HEK293 (cell line): ENCODE measurements at regions not wholly inside any gene's neighbourhood (a gene's known extent, or its start where the extent isn't known, plus 50 kb on each side); places are given as distances from the start of the nearest gene placed in this dataset.

Experiments used
- CTCF ChIA-PET: fragments of 350-600 bp; formaldehyde crosslinking; extraction: SDS; loops from one replicate; lab custom pipeline; 2021; ENCODE audit warnings: antibody characterized with exemption; lab: Yijun Ruan, JAX
- POLR2A ChIA-PET: fragments of 300-600 bp; formaldehyde crosslinking; extraction: SDS; loops from one replicate; lab custom pipeline; 2020; ENCODE audit warnings: antibody characterized with exemption, inconsistent platforms; lab: Yijun Ruan, JAX
- H3K27ac ChIP-seq: fragments of 200-500 bp; sonication (Bioruptor generic); 2 replicates; pipeline ENCODE4 v1.5.1; 2014; ENCODE audit warnings: low read depth, low read length, control low read depth, inconsistent platforms; ENCODE audit errors: extremely low read depth
- H3K36me3 ChIP-seq, 2 experiments: fragments of 200-500 bp in 1 of 2; sonication (Bioruptor generic) in 1 of 2; 1 replicate in 1 of 2; 2 replicates in 1 of 2; pipeline ENCODE4 v1.5.1; 2014 to 2017; ENCODE audit warnings: inconsistent platforms in 2 of 2, low read length in 2 of 2; ENCODE audit not compliant: control insufficient read depth in 2 of 2, insufficient read depth in 1 of 2
- H3K4me1 ChIP-seq: fragments of 200-500 bp; sonication (Bioruptor generic); 2 replicates; pipeline ENCODE4 v1.5.1; 2014; ENCODE audit warnings: mild to moderate bottlenecking, low read length, inconsistent platforms; ENCODE audit not compliant: control insufficient read depth, insufficient read depth
- H3K4me3 ChIP-seq: 2 replicates; pipeline ENCODE4 v1.5.1; 2011; ENCODE audit warnings: low read depth, mild to moderate bottlenecking, control low read depth, low read length, moderate library complexity
- H3K9me3 ChIP-seq: fragments of 200-500 bp; sonication (Bioruptor generic); 2 replicates; pipeline ENCODE4 v1.5.1; 2014; ENCODE audit warnings: low read depth, low read length, inconsistent platforms; ENCODE audit not compliant: control insufficient read depth, insufficient read depth
- BCL11B ChIP-seq: fragments of 450-650 bp; formaldehyde crosslinking; IDR thresholded peaks from 2 replicates; pipeline ENCODE4 v1.5.1; 2016; ENCODE audit warnings: low read depth, missing biosample characterization, missing genetic modification characterization
- HIC1 ChIP-seq: fragments of 450-650 bp; formaldehyde crosslinking; IDR thresholded peaks from 2 replicates; pipeline ENCODE4 v1.5.1; 2016; ENCODE audit warnings: missing biosample characterization, missing genetic modification characterization
- IKZF3 ChIP-seq: fragments of 450-650 bp; IDR thresholded peaks from 2 replicates; pipeline ENCODE4 v1.5.0; 2018; ENCODE audit warnings: missing biosample characterization, mild to moderate bottlenecking, missing genetic modification characterization, moderate library complexity
- MEIS1 ChIP-seq: sonication (generic); formaldehyde crosslinking; IDR thresholded peaks from 2 replicates; pipeline ENCODE4 v1.8.1; 2022; ENCODE audit warnings: missing genetic modification reagents, mild to moderate bottlenecking, borderline replicate concordance
- PBX3 ChIP-seq: sonication (generic); formaldehyde crosslinking; IDR thresholded peaks from 2 replicates; pipeline ENCODE4 v1.8.1; 2022; ENCODE audit warnings: mild to moderate bottlenecking, moderate library complexity, missing genetic modification reagents
- SCRT1 ChIP-seq: fragments of 450-650 bp; formaldehyde crosslinking; IDR thresholded peaks from 2 replicates; pipeline ENCODE4 v1.5.1; 2016; ENCODE audit warnings: missing biosample characterization, missing genetic modification characterization, borderline replicate concordance
- ZNF175 ChIP-seq: fragments of 450-650 bp; formaldehyde crosslinking; IDR thresholded peaks from 2 replicates; pipeline ENCODE4 v1.5.1; 2016; ENCODE audit warnings: missing biosample characterization, missing genetic modification characterization
- ZNF223 ChIP-seq: fragments of 450-650 bp; formaldehyde crosslinking; IDR thresholded peaks from 2 replicates; pipeline ENCODE4 v1.5.1; 2016; ENCODE audit warnings: missing biosample characterization, missing genetic modification characterization
- ZNF548 ChIP-seq: fragments of 450-650 bp; formaldehyde crosslinking; IDR thresholded peaks from 2 replicates; pipeline ENCODE4 v1.5.1; 2016; ENCODE audit warnings: missing biosample characterization, missing genetic modification characterization
- ZNF558 ChIP-seq: fragments of 450-650 bp; formaldehyde crosslinking; IDR thresholded peaks from 2 replicates; pipeline ENCODE4 v1.5.1; 2016; ENCODE audit warnings: missing biosample characterization, missing genetic modification characterization
- ZNF571 ChIP-seq: fragments of 450-650 bp; formaldehyde crosslinking; IDR thresholded peaks from 2 replicates; pipeline ENCODE4 v1.5.0; 2017; ENCODE audit warnings: missing biosample characterization, missing genetic modification characterization
- ZNF623 ChIP-seq: fragments of 450-650 bp; formaldehyde crosslinking; IDR thresholded peaks from 2 replicates; pipeline ENCODE4 v1.5.1; 2016; ENCODE audit warnings: missing biosample characterization, missing genetic modification characterization
- ZNF658 ChIP-seq: fragments of 450-650 bp; formaldehyde crosslinking; IDR thresholded peaks from 2 replicates; pipeline ENCODE4; 2016; ENCODE audit warnings: missing biosample characterization, missing genetic modification characterization
- ZNF660 ChIP-seq: fragments of 450-650 bp; IDR thresholded peaks from 2 replicates; pipeline ENCODE4 v1.5.1; 2018; ENCODE audit warnings: missing biosample characterization, mild to moderate bottlenecking, missing genetic modification characterization
- ZNF670 ChIP-seq: fragments of 450-650 bp; formaldehyde crosslinking; IDR thresholded peaks from 2 replicates; pipeline ENCODE4 v1.5.1; 2016; ENCODE audit warnings: missing biosample characterization, missing genetic modification characterization, low read depth
- ZNF701 ChIP-seq: fragments of 450-650 bp; formaldehyde crosslinking; IDR thresholded peaks from 2 replicates; pipeline ENCODE4 v1.5.1; 2016; ENCODE audit warnings: missing biosample characterization, missing genetic modification characterization
- ZNF785 ChIP-seq: fragments of 450-650 bp; formaldehyde crosslinking; IDR thresholded peaks from 2 replicates; pipeline ENCODE4 v1.5.1; 2016; ENCODE audit warnings: missing biosample characterization, missing genetic modification characterization
- TF ChIP-seq, protein P1 (sequence below): fragments of 450-650 bp; formaldehyde crosslinking; IDR thresholded peaks from 2 replicates; pipeline ENCODE4 v1.5.1; 2016; ENCODE audit warnings: missing biosample characterization, missing genetic modification characterization, low read depth
- TF ChIP-seq, protein P2 (sequence below): fragments of 450-650 bp; formaldehyde crosslinking; IDR thresholded peaks from 2 replicates; pipeline ENCODE4 v1.5.1; 2016; ENCODE audit warnings: missing biosample characterization, missing genetic modification characterization
- TF ChIP-seq, protein P3 (sequence below): fragments of 450-650 bp; formaldehyde crosslinking; IDR thresholded peaks from 2 replicates; pipeline ENCODE4 v1.5.1; 2016; ENCODE audit warnings: missing biosample characterization, missing genetic modification characterization, borderline replicate concordance

DNA sequence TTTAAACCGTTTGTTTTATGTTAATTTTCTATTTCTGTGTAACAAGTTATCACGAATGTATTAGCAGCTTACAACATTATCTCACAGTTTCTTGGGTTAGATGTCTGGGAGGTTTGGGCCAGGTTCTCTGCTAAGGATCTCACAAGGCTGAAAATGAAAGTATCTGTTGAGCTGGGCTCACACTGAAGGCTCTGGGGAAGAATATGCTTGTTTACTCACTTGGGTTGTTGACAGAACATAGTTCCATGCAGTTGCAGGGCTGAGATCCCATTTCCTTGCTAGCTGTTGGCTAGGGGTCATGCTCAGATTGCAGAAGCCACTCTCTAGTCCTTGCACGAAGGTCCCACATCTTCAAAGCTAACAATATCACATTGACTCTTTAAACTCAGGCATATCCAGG is 266.6 kb upstream of the GNAI1 start:
- Histone ChIP-seq H3K4me1 (no peaks in the 10 kb centered on the region), H3K27ac (no peak overlapping the region), H3K9me3 (no peaks in the 10 kb centered on the region; the same call in 1 of the 2 replicates)
- CTCF ChIA-PET, result no interaction called here
- TF ChIP-seq ZNF548 (tag by site-specific recombination), result no peak
- no peak for TF ChIP-seq HIC1 (tag by site-specific recombination)
- no peak for TF ChIP-seq ZNF558 (tag by site-specific recombination)
- TF ChIP-seq MEIS1 (CRISPR knock-in tag), result no peak
- no peak for TF ChIP-seq PBX3 (CRISPR knock-in tag)
- TF ChIP-seq ZNF175 (tag by site-specific recombination), result no peak
- TF ChIP-seq IKZF3 (tag by site-specific recombination), result no peak
- TF ChIP-seq, protein P1, sequence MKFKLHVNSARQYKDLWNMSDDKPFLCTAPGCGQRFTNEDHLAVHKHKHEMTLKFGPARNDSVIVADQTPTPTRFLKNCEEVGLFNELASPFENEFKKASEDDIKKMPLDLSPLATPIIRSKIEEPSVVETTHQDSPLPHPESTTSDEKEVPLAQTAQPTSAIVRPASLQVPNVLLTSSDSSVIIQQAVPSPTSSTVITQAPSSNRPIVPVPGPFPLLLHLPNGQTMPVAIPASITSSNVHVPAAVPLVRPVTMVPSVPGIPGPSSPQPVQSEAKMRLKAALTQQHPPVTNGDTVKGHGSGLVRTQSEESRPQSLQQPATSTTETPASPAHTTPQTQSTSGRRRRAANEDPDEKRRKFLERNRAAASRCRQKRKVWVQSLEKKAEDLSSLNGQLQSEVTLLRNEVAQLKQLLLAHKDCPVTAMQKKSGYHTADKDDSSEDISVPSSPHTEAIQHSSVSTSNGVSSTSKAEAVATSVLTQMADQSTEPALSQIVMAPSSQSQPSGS (tag by site-specific recombination), result no peak
- TF ChIP-seq ZNF670 (tag by site-specific recombination), result no peak
- no peak for TF ChIP-seq ZNF785
- TF ChIP-seq SCRT1 (tag by site-specific recombination), result no peak
- TF ChIP-seq, all 188 proteins: peak for 0
- H3K4me3 ChIP-seq, result no peak overlapping the region
- POLR2A ChIA-PET, result no interaction called here
- no peaks in the 10 kb centered on the region for H3K36me3 ChIP-seq

DNA sequence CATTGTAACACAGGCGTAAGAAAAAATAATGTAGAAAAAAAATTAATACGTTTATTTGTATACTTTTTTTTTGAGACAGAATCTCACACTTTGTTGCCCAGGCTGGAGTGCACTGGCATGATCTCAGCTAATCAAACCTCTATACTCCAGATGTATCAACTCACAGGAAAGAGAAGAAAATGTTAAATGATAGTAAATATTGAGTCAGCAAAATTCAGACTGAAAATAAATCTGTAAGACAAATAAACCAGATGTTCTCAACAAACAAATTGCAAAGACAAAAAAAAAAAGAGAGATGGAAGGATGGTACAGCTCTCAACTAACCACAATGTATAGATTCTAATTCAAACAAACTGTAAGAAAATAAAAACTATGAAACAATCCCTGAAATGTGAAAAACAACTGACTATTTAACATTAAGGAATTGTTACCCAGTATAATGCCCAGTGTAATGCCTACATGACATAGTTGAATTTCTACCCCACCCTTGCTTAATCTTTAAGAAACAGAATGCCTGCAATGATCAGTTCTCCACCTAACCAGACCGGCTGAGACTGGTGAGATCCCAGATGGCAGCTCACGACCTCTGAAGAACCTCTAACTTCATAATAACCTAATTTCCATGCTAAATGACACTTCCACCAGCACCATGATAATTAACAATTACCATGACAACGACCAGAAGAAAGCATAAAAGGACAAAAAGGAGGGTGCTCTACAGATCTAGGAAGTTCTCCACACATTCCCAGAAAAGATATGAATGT is 272.0 kb upstream of the GNAI1 start:
- no peaks in the 10 kb centered on the region for H3K4me1 ChIP-seq
- POLR2A ChIA-PET, result no interaction called here
- no peaks in the 10 kb centered on the region for H3K36me3 ChIP-seq
- H3K4me3 ChIP-seq, result no peak overlapping the region
- CTCF ChIA-PET, result interaction anchor here (1.0 kb wide), 1 partner anchor 81 kb away, joined by 4 read pairs; no protein-coding TSS in a partner anchor
- no peak overlapping the region for H3K27ac ChIP-seq
- H3K9me3 ChIP-seq, result no peaks in the 10 kb centered on the region; the same call in 1 of the 2 replicates
- TF ChIP-seq ZNF701 (no peak), ZNF658 (tag by site-specific recombination) (no peak), ZNF223 (tag by site-specific recombination) (no peak), BCL11B (no peak), ZNF571 (tag by site-specific recombination) (no peak), ZNF660 (tag by site-specific recombination) (no peak), ZNF623 (tag by site-specific recombination) (no peak)
- TF ChIP-seq, protein P2, sequence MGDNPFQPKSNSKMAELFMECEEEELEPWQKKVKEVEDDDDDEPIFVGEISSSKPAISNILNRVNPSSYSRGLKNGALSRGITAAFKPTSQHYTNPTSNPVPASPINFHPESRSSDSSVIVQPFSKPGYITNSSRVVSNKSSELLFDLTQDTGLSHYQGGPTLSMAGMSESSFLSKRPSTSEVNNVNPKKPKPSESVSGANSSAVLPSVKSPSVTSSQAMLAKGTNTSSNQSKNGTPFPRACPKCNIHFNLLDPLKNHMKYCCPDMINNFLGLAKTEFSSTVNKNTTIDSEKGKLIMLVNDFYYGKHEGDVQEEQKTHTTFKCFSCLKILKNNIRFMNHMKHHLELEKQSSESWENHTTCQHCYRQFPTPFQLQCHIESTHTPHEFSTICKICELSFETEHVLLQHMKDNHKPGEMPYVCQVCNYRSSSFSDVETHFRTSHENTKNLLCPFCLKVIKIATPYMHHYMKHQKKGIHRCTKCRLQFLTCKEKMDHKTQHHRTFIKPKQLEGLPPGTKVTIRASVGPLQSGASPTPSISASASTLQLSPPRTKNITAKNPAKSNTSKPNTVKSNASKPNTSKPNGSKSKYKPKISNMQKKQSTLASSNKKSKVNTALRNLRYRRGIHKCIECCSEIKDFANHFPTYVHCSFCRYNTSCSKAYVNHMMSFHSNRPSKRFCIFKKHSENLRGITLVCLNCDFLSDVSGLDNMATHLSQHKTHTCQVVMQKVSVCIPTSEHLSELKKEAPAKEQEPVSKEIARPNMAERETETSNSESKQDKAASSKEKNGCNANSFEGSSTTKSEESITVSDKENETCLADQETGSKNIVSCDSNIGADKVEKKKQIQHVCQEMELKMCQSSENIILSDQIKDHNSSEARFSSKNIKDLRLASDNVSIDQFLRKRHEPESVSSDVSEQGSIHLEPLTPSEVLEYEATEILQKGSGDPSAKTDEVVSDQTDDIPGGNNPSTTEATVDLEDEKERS (tag by site-specific recombination), result no peak
- TF ChIP-seq, protein P3, sequence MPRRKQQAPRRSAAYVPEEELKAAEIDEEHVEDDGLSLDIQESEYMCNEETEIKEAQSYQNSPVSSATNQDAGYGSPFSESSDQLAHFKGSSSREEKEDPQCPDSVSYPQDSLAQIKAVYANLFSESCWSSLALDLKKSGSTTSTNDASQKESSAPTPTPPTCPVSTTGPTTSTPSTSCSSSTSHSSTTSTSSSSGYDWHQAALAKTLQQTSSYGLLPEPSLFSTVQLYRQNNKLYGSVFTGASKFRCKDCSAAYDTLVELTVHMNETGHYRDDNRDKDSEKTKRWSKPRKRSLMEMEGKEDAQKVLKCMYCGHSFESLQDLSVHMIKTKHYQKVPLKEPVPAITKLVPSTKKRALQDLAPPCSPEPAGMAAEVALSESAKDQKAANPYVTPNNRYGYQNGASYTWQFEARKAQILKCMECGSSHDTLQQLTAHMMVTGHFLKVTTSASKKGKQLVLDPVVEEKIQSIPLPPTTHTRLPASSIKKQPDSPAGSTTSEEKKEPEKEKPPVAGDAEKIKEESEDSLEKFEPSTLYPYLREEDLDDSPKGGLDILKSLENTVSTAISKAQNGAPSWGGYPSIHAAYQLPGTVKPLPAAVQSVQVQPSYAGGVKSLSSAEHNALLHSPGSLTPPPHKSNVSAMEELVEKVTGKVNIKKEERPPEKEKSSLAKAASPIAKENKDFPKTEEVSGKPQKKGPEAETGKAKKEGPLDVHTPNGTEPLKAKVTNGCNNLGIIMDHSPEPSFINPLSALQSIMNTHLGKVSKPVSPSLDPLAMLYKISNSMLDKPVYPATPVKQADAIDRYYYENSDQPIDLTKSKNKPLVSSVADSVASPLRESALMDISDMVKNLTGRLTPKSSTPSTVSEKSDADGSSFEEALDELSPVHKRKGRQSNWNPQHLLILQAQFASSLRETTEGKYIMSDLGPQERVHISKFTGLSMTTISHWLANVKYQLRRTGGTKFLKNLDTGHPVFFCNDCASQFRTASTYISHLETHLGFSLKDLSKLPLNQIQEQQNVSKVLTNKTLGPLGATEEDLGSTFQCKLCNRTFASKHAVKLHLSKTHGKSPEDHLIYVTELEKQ (tag by site-specific recombination), result no peak
